Glutamatergic neuron (in vitro differentiated cells): ENCODE measurements at regions not wholly inside any gene's neighbourhood (a gene's known extent, or its start where the extent isn't known, plus 50 kb on each side); places are given as distances from the start of the nearest gene placed in this dataset.

ENCODE experiments used
- DNase-seq: peaks from one replicate; pipeline ENCODE4 v3.0.0; 2022
- H3K27ac Mint-ChIP-seq: one replicate; pipeline ENCODE4 v1.8.0; 2020; ENCODE audit warnings: mild to moderate bottlenecking, mixed read lengths, inconsistent platforms; ENCODE audit not compliant: unreplicated experiment
- H3K27me3 Mint-ChIP-seq: one replicate; pipeline ENCODE4 v1.8.0; 2020; ENCODE audit warnings: mild to moderate bottlenecking, moderate library complexity, mixed read lengths, inconsistent platforms; ENCODE audit not compliant: unreplicated experiment
- H3K36me3 Mint-ChIP-seq: one replicate; pipeline ENCODE4 v1.8.0; 2020; ENCODE audit warnings: mild to moderate bottlenecking, mixed read lengths, inconsistent platforms; ENCODE audit not compliant: unreplicated experiment
- H3K4me1 Mint-ChIP-seq: one replicate; pipeline ENCODE4 v1.8.0; 2020; ENCODE audit warnings: mild to moderate bottlenecking, low read depth, mixed read lengths, inconsistent platforms; ENCODE audit not compliant: unreplicated experiment
- H3K4me3 Mint-ChIP-seq: one replicate; pipeline ENCODE4 v1.8.0; 2020; ENCODE audit warnings: mild to moderate bottlenecking, mixed read lengths, inconsistent platforms; ENCODE audit not compliant: unreplicated experiment
- H3K9me3 Mint-ChIP-seq: one replicate; pipeline ENCODE4 v1.8.0; 2020; ENCODE audit warnings: mild to moderate bottlenecking, moderate library complexity, mixed read lengths, inconsistent platforms; ENCODE audit not compliant: unreplicated experiment
- CTCF ChIP-seq: fragments of 200-600 bp; sonication (generic); IDR thresholded peaks from one replicate; pipeline ENCODE4 v1.5.0; 2021; ENCODE audit not compliant: partially characterized antibody, unreplicated experiment

GRCh38 chr7:106552645-106553445 is 108.1 kb downstream of the CCDC71L start:
- Mint-ChIP-seq H3K9me3 (peaks cover 5% of the 10 kb centered on the region), H3K36me3 (peaks cover 20% of the 10 kb centered on the region), H3K4me1 (peaks cover 8% of the 10 kb centered on the region), H3K27ac (no peak overlapping the region), H3K27me3 (no peaks in the 10 kb centered on the region), H3K4me3 (no peak overlapping the region)
- no peak for DNase-seq
- no peak for TF ChIP-seq CTCF

GRCh38 chr7:106551936-106552335 is 109.0 kb downstream of the CCDC71L start:
- Mint-ChIP-seq H3K4me3 (no peak overlapping the region), H3K27me3 (no peaks in the 10 kb centered on the region), H3K36me3 (peaks cover 17% of the 10 kb centered on the region), H3K27ac (no peak overlapping the region), H3K9me3 (peaks cover 5% of the 10 kb centered on the region), H3K4me1 (peaks cover 8% of the 10 kb centered on the region)
- DNase-seq, result no peak
- no peak for TF ChIP-seq CTCF

- DNase-seq, result no peak
- Mint-ChIP-seq H3K27ac (no peak overlapping the region), H3K36me3 (peaks cover 9% of the 10 kb centered on the region), H3K27me3 (no peaks in the 10 kb centered on the region), H3K4me1 (peaks cover 10% of the 10 kb centered on the region), H3K4me3 (no peak overlapping the region), H3K9me3 (peaks cover 3% of the 10 kb centered on the region)
- no peak for TF ChIP-seq CTCF
Observed at GRCh38 chr7:106548491-106548890, 112.5 kb downstream of the CCDC71L start.

- no peaks in the 10 kb centered on the region for H3K27me3 Mint-ChIP-seq
- peaks cover 20% of the 10 kb centered on the region for H3K4me1 Mint-ChIP-seq
- no peak for DNase-seq
- peaks cover 11% of the 10 kb centered on the region for H3K36me3 Mint-ChIP-seq
- no peak overlapping the region for H3K4me3 Mint-ChIP-seq
- no peak for TF ChIP-seq CTCF
- no peak overlapping the region for H3K27ac Mint-ChIP-seq
- peaks cover 4% of the 10 kb centered on the region for H3K9me3 Mint-ChIP-seq
Observed at GRCh38 chr7:106545275-106545674, 115.7 kb downstream of the CCDC71L start.

GRCh38 chr7:106543221-106543757 is 117.7 kb downstream of the CCDC71L start:
- Mint-ChIP-seq H3K27ac (peak overlapping the region; percentile 75), H3K4me3 (no peak overlapping the region), H3K9me3 (peaks cover 4% of the 10 kb centered on the region), H3K27me3 (no peaks in the 10 kb centered on the region), H3K4me1 (peaks cover 14% of the 10 kb centered on the region), H3K36me3 (peaks cover 11% of the 10 kb centered on the region)
- DNase-seq, result no peak
- TF ChIP-seq CTCF, result no peak
